GM18517 (cell line): ENCODE measurements at regions not wholly inside any gene's neighbourhood (a gene's known extent, or its start where the extent isn't known, plus 50 kb on each side); places are given as distances from the start of the nearest gene placed in this dataset.
"Not testable (repeated sequence)": the region's sequence is repeated elsewhere in the genome, so short reads cannot be mapped to it uniquely, and the experiment has no call there.

ENCODE experiments used
- ATAC-seq: cut with Tn5 transposase; IDR thresholded peaks from one replicate; pipeline ENCODE4 v1.9.1; 2021; ENCODE audit warnings: mild to moderate bottlenecking, moderate library complexity; ENCODE audit not compliant: unreplicated experiment

- no peak for ATAC-seq
Measured at GRCh38 chr11:130671801-130672700, 223.6 kb downstream of the ADAMTS15 start.

GRCh38 chr11:130672911-130673310, 224.5 kb downstream of the ADAMTS15 start:
- ATAC-seq: no peak

- ATAC-seq: no peak
Measured at GRCh38 chr11:130673698-130674097, 225.3 kb downstream of the ADAMTS15 start.

- no peak for ATAC-seq
Measured at GRCh38 chr11:130674686-130675308, 226.4 kb downstream of the ADAMTS15 start.

- no peak for ATAC-seq
Measured at GRCh38 chr11:130675371-130675821, 227.0 kb downstream of the ADAMTS15 start.

- no peak for ATAC-seq
Measured at GRCh38 chr11:130675917-130676316, 227.5 kb downstream of the ADAMTS15 start.

- ATAC-seq: no peak
Measured at GRCh38 chr11:130677486-130678153, 229.2 kb downstream of the ADAMTS15 start.

- ATAC-seq: no peak
Measured at GRCh38 chr11:130679247-130679646, 230.8 kb downstream of the ADAMTS15 start.

GRCh38 chr11:130682471-130682870, 233.8 kb downstream of the SNX19 start:
- not testable (repeated sequence) for ATAC-seq

- ATAC-seq: no peak
Measured at GRCh38 chr11:130689222-130689908, 226.9 kb downstream of the SNX19 start.

GRCh38 chr11:130691581-130691980, 224.7 kb downstream of the SNX19 start:
- ATAC-seq: no peak

GRCh38 chr11:130692220-130692619, 224.1 kb downstream of the SNX19 start:
- no peak for ATAC-seq

GRCh38 chr11:130693543-130693942, 222.7 kb downstream of the SNX19 start:
- no peak for ATAC-seq

GRCh38 chr11:130694488-130695045, 221.7 kb downstream of the SNX19 start:
- ATAC-seq: no peak

GRCh38 chr11:130698174-130698573, 218.1 kb downstream of the SNX19 start:
- ATAC-seq: no peak

- ATAC-seq: no peak
Measured at GRCh38 chr11:130699561-130699960, 216.7 kb downstream of the SNX19 start.

- ATAC-seq: no peak
Measured at GRCh38 chr11:130700092-130700491, 216.2 kb downstream of the SNX19 start.

GRCh38 chr11:130703489-130704190, 212.6 kb downstream of the SNX19 start:
- ATAC-seq: no peak

GRCh38 chr11:130705670-130706421, 210.4 kb downstream of the SNX19 start:
- no peak for ATAC-seq
